ENCODE measurements at regions not wholly inside any gene's neighbourhood (a gene's known extent, or its start where the extent isn't known, plus 50 kb on each side); places are given as distances from the start of the nearest gene placed in this dataset.

DNA sequence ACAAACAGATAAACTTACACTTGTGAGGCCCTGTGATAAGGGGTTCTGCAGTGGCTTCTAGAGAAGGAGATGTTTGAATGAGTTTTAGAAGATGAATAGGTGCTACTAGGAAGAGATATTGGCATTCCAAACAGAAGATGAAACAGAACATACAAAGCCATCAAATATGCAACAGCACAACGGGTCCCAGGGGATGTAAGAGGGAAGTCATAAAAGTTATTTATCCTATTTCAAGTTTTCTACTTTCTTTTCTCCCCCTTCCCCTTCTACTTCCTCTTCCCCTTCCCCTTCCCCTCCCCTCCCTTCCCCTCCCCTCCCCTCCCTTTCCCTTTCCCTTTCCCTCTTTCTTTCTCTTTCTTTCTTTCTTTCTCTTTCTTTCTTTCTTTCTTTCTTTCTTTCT, 94.9 kb upstream of the CADM1 start:
- DNase-seq: no peak

DNA sequence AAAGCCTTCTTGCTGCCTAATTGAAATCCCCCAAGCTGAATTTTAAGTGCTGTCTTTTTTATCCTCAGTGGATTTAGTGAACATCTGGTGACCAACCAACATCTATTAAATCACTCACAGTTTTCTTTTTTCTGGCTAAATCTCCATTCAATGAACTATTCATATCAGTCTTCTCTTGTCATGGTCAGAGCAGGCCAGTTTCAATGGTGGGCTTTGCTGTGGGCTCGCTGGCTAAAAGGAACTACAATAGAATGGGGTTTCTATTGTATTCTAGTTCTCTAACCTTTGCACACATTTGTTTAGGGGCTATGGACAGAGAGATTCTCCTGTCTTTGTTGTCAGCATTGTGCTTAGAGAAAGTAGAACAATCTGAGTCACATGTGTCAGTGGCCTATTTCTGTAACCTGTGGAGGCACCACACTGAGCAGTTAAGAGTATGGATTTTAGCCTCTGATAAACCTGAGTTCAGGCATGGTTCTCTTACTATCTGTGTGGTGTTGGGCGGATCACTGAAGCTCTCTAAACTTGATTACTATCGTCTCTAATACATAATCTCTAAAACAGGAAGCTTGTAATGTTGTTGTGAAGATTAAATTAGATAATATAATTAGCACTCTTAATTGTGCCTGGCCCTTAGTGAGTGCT, 94.2 kb upstream of the CADM1 start:
- DNase-seq: no peak

DNA sequence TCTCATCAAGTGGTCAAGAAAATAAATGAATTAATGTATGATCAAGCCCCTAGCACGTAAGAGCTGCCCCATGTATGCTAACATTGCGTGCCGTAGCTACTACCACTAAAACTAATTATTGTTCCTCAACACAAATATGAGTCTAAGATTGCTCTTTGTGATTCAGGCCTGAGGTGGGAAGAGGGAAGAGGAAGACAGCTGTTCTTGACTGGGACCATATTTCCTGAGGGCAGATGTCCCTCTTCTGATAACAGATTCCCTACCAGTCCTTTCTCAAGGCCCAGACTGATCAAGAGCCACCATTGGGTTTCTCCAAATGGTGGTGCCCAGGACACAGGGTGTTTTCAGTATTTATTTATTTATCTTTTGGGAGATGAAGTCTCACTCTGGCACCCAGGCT, 87.2 kb upstream of the CADM1 start:
- no peak for DNase-seq

DNA sequence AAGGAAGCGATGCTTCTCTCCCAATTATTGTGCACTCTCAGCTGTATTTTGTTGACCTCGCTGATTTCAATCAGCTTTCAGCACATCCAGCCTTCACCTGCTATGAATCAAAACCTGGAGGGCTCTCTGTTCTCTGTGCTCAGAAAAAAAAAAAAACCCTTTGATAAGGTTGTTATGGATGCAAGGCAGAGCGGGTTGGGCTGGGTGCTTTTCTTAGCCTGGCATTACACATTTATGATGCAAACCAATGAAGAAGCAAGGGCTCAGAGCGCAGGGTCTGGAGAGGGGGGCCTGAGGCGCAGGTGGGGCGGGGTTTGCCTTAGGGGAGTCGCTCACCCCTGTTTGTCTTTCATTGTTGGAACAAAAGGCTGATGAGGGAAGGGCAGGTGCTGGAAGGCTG, 86.0 kb upstream of the CADM1 start:
- no peak for DNase-seq

DNA sequence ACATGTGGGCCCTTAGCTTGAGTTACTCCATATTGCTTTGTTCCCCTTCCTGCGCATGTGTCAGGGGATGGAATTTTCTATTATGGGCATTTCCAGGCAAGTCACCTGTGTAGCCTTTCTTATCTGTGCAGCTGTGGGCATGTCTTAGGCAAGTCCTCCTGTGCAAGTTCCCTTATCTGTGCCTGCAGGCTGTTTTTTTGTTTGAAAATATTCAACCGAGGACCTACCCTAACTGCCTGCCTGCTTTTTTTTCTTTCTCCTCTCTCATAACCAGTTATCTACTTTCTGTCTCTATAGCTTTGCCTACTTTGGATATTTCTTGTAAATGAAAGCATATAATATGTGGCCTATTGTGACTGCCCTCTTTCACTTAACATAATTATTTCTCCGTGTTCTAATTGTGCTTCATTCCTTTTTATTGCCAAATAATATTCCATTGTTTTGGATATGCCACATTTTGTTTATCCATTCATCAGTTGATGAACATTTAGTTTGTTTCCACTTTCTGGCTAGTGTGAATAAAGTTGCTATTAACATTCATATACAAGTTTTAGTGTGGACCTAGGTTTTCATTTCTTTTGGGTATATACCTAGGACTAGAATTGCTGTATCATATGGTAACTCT, 83.6 kb upstream of the CADM1 start:
- no peak for DNase-seq

DNA sequence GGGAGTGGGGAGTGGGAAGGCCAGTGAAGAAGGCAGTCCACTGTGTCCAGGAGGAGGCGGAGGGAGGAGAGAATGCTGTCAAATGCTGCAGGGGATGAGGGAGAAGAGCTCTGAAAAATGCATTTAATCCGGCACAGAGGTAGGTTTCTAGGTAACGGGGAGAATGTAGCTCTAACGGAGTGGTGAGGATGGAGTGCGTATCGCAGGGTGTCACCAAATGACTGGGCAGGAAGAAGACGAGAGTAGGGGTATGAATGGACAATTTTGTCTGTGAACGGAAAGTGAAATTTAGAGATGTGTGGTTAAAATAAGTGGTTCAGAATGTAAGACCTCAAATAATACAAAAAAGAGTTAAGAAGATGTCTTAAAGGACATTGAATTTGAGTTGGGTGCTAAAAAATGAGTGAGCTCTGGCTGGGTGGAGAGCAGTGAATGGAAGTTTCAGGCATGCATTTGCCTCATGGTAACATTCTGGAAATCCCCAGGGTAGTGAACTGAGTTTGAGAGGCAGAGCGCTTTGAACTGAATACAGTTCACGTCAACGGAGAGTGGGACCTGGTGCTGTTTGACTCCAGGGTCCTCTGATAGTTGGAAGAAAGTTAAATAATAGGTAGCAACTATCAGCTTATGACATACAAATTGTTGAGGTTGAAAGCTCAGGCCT, 81.3 kb upstream of the CADM1 start:
- DNase-seq: no peak

DNA sequence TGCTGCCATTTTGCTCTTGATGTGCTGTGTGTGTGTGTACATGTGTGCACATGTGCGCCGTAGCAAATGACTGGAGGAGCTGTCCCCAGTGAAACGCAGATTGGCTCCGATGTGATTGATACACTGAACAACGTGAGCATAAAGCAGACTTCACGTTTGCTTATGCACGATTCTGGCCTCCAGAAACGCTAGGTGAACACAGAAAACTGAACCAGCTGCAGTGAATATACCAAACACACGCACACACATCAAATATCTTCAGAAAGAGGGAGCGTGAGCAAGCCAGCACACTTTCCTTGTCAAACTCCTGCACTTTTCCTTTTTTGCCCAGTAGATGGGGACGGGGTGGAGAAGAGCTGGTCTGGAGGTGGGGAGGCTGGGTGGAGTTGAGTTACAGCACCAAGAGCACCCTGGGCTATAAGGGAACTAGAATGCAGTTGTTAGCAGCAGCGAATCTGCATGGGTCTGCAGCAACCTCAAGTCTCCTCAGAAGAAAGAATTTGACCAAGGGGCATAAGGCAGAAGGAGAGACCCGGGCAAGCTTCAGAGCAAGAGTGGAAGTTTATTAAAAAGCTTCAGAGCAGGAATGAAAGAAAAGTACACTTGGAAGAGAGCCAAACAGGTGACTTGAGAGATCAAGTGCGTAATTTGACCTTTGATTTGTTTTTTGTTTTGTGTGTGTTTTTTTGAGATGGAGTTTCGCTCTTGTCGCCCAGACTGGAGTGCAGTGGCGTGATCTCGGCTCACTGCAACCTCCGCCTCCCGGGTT, 77.8 kb upstream of the CADM1 start:
- no peak for DNase-seq

DNA sequence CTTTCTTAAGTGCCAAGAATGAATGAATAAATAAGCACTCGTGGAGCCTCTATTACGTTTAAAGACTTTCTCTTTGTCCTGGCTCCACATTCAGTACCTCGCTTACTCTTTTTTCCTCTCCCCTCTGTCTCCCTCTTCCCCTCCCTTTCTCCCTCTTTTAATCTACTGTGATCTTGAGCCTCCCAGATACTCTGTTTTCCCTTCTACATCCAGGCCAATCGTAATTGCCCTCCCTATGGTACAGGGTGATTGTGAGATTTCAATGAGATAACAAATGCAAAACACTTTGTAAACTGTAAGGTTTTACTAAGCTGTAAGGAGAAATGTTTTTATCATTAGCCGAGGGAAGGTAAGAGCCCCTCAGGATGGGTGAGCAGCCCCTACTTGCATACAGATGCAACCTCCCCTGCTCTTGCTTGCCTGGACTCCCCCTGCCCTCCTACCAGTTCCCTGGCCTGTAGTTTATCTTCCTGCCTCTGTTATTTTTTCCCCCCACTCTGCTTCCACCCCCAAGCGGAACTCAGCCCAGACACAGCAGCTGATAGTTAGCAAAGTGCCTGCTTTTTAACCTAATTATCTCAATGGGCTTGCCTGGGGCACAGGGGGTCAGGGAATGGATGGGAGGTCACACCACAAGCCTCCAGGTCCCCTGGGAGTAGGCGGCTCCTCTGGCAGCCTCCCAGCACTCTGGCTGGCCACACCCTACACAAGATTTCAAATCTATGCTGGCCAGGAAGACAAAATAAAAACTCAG, 76.9 kb upstream of the CADM1 start:
- DNase-seq: no peak

DNA sequence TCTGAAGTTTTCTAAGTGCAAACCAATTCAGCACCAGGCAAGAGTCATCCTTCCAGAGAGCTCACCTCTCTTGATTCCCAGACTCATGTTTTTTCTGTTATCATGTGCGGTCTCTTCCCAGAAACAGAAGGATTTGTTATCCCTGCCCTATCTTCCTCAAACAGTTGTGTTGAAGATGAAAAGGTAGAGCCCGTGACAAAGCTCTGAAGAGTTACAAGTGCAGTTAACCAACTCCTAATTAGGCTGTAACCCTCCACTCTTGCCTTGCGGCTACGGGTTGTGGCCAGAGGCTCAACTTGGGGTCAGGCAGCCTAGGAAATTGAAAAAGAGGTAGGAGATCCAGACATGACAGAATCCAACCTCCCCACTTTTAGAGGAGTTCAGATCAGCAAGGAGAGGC, 76.2 kb upstream of the CADM1 start:
- no peak for DNase-seq

DNA sequence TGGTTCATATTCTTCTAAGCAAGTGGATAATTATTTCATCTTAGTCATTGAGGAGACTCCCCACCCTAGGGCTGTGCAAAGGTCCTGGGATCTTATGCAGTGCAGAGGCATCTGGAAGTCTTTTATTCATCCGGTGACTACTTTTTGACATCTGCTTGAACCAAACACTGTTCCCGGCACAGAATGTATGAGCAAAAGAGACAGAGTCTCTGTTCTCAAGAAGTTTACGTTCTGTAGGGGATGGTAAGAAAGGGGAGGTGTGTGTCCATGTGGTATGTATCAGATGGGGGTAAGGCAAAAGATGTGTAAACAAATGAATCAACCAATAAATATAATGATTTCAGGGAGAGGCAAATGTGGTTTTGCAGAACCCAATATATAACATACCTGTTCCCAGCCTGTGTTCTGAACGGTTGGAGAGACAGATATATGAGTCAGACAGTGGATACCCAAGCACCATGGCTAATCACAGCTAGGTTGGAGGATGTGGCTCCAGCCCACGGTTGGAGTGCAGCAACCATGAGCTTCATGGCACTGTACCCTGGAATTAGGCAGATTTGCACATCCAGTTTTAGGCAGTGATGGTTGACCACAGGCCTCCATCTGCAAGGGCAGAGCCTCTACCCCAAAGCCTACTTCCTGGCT, 75.1 kb upstream of the CADM1 start:
- DNase-seq: no peak

DNA sequence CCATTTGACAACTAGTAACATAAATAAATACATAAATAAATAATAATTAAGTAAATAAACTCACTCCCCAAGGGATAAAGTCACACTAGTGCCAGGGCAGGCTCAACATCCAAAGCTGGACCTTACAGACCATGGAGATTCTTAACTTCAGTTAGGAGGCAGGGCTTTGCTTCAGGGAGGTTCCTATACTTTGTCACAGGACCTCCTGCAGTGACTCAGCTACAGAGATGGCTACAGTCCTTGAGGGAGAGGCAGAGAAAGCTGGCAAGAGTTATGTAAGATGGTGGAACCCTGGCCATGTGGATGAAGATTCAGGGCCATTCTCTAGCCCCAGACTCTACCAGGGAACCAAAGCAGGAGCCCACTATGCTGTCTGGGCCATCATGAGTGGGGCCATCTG, 74.1 kb upstream of the CADM1 start:
- no peak for DNase-seq

DNA sequence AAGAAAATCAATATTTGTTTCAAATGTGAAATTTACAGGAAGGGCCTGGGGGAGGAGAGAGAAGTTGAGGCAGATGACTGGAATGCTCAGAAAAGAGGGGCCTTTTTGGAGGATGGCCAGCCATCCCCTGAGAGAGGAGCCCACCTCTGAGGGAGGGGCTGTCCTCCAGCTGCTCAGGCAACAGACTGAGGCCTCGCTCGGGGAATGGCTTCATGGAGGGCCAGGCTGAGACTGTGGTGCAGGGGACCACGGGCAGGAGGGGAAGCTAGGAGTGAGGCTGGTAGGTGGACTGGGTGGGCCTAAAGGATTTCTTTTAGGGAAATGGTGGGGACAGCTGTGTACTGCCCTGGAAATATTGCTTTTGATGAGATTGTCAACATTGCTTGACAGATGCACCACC, 73.5 kb upstream of the CADM1 start:
- DNase-seq: no peak

DNA sequence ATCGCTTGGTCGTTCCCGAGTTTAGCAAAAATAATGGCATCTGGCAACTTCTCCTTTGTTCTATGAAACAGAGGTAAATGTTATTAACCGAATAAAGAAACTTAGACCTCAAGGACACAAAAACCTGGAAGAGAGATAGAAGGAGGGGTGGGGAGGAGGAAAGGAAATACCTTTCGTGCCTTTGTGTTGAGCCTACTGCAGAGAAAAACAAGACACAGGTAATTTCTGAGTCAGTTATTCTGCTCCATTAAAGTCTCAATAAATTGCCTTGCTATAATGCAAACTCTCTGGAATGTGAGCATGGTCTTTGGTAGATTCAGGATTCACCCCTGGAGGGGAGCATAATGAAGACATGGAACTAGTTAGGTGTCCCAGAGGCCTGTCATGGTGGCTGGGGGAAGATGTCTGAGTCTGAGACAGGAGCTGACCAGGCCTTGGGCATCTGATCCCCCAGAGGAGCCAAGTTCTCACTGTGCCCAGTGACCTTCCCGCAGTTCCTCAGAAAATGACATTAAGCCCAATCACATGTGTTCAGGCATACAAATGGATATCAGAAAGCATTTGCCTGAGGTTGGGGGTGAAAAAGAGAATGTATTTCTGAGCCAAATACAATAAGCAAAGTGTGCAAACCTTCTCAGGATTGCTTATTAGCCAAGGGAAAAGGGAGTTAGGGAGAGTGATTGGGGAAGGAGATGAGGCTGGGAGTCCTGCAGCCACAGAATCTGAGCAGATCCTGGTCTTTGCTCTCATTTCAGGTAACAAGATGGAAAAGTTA, 72.6 kb upstream of the CADM1 start:
- DNase-seq: no peak

DNA sequence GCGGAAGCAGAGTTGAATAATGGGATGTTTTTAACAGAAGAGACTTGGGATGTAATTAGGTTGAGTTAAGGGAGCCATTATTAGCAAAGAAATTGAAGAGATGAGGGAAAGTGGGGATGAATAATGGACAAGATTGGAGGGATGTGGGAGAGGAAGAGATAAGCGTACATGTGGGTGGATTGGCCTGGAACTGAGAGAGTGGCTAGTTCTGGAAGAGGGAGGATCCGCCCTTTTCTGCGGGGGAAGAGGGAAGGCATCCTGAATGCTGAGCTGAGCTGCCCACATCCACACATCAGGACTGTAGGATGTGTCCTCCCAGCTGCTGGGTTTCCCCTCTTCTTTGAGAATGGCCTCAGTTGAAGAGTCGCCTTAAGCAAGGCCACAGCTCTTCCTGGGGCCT, 68.3 kb upstream of the CADM1 start:
- DNase-seq: no peak

DNA sequence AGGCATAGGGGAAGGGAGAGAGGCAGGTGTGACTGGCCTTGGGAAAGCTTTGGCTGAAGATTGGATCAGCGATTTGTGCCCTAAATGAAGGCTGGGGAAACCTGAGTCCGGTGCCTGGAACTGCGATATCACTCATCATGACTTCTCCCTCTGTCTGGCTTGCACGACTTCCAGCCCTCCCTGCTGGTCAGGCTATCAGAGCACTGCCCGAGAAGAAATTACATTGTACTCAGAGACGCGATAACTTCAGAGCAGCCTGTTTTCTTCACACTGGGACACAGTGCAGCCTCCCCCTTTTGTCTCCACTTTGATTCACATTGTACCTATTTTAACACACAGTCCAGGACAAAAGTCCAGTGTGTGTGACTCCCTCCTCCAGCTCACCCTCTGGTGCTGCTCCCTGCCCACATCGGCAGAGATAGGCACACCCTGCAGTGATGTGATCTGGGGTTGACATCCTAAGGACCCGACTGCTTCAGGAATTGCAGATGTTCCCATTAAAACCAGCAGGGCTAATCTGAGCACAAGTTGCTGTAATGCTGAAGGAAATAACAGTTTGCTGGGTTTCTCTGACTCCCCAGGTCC, 62.1 kb upstream of the CADM1 start:
- DNase-seq: no peak

DNA sequence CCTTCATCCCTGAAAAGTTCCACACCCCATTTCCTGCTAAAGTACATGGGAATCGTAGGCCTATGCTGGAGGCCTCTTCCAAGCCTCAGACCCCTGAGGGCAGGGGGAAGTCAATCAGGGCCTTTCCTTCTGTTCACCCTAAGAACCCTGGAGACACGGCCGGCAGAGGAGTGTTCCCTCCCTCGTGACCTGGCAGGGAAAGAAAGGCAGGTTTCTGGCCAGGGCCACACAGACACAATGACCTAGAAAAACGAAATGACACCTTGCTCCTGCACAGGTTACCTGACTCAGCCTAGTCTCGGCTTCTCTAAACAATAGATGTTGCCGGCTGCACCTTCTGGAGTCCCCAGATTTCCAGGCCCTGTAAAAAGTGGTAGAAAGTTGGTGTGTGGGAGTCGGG, 60.6 kb upstream of the CADM1 start:
- DNase-seq: no peak

DNA sequence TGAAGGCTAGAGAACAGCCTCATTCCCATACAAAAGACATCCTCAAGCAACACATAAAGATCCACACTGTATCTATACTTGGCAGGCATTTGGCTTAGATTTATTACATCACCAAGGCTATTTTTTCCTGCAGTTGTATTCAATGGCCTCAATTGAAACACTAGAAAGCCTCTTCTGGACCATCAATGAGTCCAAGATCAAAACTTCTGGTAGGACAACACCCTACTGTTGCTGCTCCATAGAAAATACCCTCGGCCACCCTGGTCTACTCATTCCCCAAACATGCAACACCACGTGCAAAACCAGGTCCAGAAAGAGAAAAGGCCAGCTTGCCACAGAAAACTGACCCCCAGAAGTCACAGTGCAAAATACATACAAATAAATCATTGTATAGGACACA, 56.9 kb upstream of the CADM1 start:
- DNase-seq: no peak

DNA sequence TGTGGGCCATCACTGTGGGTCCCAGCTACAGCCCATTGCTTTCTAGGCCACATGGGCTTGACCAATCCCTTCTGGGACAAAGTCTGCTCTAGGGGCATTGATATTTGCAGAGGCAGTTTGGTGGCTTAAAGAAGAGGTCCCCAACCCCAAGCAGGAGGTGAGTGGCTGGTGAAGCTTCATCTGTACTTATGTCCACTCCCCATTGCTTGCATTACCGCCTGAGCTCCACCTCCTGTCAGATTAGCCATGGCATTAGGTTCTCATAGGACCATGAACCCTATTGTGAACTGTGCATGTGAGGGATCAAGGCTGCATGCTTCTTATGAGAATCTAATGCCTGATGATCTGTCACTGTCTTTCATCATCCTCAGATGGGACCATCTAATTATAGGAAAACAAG, 54.4 kb upstream of the CADM1 start:
- DNase-seq: no peak

DNA sequence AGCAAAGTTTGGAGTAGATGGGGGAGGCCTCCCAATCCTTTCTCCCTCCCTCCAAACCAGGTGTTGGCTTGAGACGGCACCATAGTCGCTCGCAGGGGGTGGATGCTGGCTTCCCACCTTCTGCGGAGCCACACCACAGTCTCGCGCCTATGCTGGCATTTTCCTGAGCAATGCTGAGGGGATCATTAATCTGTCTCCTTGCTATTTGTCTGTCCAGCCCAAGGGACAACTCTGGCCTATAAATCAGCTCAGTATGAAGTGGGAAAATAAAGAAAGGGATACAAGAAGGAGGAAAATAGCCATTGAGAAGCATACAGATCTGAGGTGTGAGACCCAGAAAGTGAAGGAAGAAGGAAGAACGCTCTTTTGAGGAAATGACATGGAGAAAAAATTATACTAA, 53.5 kb upstream of the CADM1 start:
- DNase-seq: no peak

DNA sequence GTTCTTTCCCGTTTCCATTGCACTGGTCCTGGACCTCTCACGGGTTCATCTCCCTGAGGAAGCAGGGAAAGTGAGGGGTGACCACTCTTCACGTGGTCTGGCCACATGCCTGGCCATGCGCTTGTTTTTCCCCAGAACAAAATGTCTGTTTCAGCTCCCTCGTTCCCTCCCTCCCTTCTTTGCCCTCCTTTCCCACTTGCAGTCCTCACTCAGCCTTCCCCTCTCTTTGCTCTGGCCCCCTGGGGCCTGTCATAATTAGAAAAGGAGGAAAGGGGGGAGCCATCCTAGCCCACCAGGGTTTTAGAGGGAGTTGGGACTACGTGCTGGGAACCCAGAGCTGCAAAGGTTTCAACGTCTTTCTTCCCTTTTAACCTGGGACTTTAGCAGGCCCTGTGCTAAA, 52.8 kb upstream of the CADM1 start:
- no peak for DNase-seq

DNA sequence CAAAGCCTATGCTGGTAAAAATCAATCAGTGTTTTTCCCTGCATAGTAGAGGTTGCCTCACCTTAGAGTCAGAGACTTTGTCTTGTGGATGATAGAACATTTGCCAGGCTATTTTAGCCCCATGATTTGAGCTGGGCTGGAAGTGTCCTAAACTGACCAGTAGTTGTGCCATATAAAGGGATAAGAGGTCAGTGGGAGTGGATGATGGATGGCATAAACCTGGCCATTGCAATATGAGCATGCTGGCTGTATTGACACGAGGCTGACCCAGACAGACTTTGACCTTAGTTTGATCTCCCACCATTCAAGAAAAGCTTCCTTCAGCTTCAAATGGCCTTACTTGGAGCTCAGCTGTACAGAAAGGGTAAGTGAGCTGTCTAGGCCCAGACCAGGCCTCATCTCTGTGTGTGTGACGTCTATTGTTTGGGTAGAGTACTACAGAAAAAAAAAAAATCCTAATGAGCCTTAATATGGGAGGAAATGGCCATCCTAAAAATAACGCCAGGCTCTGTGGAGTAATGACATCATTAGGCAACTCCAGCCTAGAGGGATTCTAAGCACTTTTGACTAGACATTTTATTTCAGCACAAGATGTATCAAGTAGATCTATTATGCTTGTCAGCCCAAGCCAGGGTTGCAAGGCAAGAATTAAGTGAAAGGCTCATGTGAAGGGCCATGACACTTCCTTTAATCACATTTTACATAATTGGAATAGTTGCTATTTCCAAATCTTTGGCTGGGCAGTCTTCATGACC, 51.3 kb upstream of the CADM1 start:
- DNase-seq: no peak

Measured in activated CD4-positive, alpha-beta T cell treated with anti-CD3 and anti-CD28 coated beads, Interleukin-2, amount 50 U/mL, for 4 hours (primary cell).